GM23338 (cell line): ENCODE measurements at regions not wholly inside any gene's neighbourhood (a gene's known extent, or its start where the extent isn't known, plus 50 kb on each side); places are given as distances from the start of the nearest gene placed in this dataset.

ENCODE experiments used
- CREB1 ChIP-seq: fragments of 250-450 bp; sonication (Bioruptor Pico); IDR thresholded peaks from 2 replicates; pipeline ENCODE4 v1.5.0; 2020; ENCODE audit warnings: low read depth, mild to moderate bottlenecking, moderate library complexity
- CTCF ChIP-seq, 2 experiments: fragments of 200-600 bp in 1 of 2; sonication (generic) in 1 of 2; conservative IDR thresholded peaks; 2 replicates each; pipeline versions ENCODE4 v1.5.1 to v1.6.1; 2016 to 2017; ENCODE audit warnings: antibody characterized with exemption in 2 of 2, low read depth in 2 of 2, mild to moderate bottlenecking in 2 of 2, moderate library complexity in 1 of 2
- EZH2 ChIP-seq: fragments of 200-600 bp; sonication (generic); IDR thresholded peaks from one replicate; pipeline ENCODE4 v1.8.0; 2017; ENCODE audit warnings: antibody characterized with exemption, mild to moderate bottlenecking, low read depth; ENCODE audit not compliant: unreplicated experiment
- EZH2phosphoT487 ChIP-seq: fragments of 200-600 bp; sonication (generic); IDR thresholded peaks from one replicate; pipeline ENCODE4 v1.8.1; 2018; ENCODE audit warnings: antibody characterized with exemption; ENCODE audit not compliant: unreplicated experiment
- POLR2AphosphoS5 ChIP-seq: IDR thresholded peaks from 2 replicates; pipeline ENCODE4 v1.6.1; 2016; ENCODE audit warnings: antibody characterized with exemption, low read depth
- REST ChIP-seq: IDR thresholded peaks from one replicate; pipeline ENCODE4 v1.6.1; 2018; ENCODE audit warnings: antibody characterized with exemption; ENCODE audit not compliant: unreplicated experiment
- ZNF462 ChIP-seq: fragments of 250-450 bp; sonication (Bioruptor Pico); IDR thresholded peaks from 2 replicates; pipeline ENCODE4 v1.5.0; 2020; ENCODE audit warnings: mild to moderate bottlenecking, moderate library complexity

- peak; percentile 21 to 30; a peak in 3 of 4 replicates for TF ChIP-seq CTCF (conservative IDR thresholded peaks at IDR 0.05; ENCODE audit: low read depth in 2 of 2)
- no peak for TF ChIP-seq REST
- no peak for TF ChIP-seq EZH2phosphoT487
- TF ChIP-seq EZH2: no peak
- TF ChIP-seq CREB1 (CRISPR knock-in tag): no peak
- no peak for TF ChIP-seq POLR2AphosphoS5
- no peak for TF ChIP-seq ZNF462 (CRISPR knock-in tag)
Observed at GRCh38 chr3:181868576-181869082, 156.9 kb downstream of the SOX2 start.
